ENCODE measurements at regions not wholly inside any gene's neighbourhood (a gene's known extent, or its start where the extent isn't known, plus 50 kb on each side); places are given as distances from the start of the nearest gene placed in this dataset.

- TF ChIP-seq NFYA (IDR thresholded peaks at IDR 0.05; ENCODE audit: borderline replicate concordance, low read depth, low read length) (no peak), RCOR1 (conservative IDR thresholded peaks at IDR 0.05; ENCODE audit: low read depth, low read length) (no peak), ZBTB11 (CRISPR knock-in tag; IDR thresholded peaks at IDR 0.05) (no peak), SRF (IDR thresholded peaks at IDR 0.05; ENCODE audit: low read depth in 2 of 2, low read length in 2 of 2) (no peak), SP1 (IDR thresholded peaks at IDR 0.05; ENCODE audit: low read depth, low read length) (no peak), FOXK2 (IDR thresholded peaks at IDR 0.05) (no peak), CBFB (IDR thresholded peaks at IDR 0.05; ENCODE audit: low read depth) (no peak), SKIL (IDR thresholded peaks at IDR 0.05; ENCODE audit: low read depth, poor library complexity, severe bottlenecking) (no peak), TCF7 (IDR thresholded peaks at IDR 0.05; ENCODE audit: borderline replicate concordance) (no peak), MEF2B (IDR thresholded peaks at IDR 0.05; ENCODE audit: partially characterized antibody, poor library complexity, severe bottlenecking) (no peak), PKNOX1 (IDR thresholded peaks at IDR 0.05) (no peak), BACH1 (IDR thresholded peaks at IDR 0.05; ENCODE audit: borderline replicate concordance) (no peak), EGR1 (IDR thresholded peaks at IDR 0.05; ENCODE audit: borderline replicate concordance in 1 of 2, low read depth in 2 of 2, low read length in 2 of 2) (0 out of 3 replicates have a peak, but pooled peaks of 1 of the 2 experiments have one; percentile 6), BMI1 (IDR thresholded peaks at IDR 0.05; ENCODE audit: borderline replicate concordance) (no peak)
- TF ChIP-seq, protein P1, sequence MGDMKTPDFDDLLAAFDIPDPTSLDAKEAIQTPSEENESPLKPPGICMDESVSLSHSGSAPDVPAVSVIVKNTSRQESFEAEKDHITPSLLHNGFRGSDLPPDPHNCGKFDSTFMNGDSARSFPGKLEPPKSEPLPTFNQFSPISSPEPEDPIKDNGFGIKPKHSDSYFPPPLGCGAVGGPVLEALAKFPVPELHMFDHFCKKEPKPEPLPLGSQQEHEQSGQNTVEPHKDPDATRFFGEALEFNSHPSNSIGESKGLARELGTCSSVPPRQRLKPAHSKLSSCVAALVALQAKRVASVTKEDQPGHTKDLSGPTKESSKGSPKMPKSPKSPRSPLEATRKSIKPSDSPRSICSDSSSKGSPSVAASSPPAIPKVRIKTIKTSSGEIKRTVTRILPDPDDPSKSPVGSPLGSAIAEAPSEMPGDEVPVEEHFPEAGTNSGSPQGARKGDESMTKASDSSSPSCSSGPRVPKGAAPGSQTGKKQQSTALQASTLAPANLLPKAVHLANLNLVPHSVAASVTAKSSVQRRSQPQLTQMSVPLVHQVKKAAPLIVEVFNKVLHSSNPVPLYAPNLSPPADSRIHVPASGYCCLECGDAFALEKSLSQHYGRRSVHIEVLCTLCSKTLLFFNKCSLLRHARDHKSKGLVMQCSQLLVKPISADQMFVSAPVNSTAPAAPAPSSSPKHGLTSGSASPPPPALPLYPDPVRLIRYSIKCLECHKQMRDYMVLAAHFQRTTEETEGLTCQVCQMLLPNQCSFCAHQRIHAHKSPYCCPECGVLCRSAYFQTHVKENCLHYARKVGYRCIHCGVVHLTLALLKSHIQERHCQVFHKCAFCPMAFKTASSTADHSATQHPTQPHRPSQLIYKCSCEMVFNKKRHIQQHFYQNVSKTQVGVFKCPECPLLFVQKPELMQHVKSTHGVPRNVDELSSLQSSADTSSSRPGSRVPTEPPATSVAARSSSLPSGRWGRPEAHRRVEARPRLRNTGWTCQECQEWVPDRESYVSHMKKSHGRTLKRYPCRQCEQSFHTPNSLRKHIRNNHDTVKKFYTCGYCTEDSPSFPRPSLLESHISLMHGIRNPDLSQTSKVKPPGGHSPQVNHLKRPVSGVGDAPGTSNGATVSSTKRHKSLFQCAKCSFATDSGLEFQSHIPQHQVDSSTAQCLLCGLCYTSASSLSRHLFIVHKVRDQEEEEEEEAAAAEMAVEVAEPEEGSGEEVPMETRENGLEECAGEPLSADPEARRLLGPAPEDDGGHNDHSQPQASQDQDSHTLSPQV (IDR thresholded peaks at IDR 0.05), result no peak
- TF ChIP-seq, protein P2, sequence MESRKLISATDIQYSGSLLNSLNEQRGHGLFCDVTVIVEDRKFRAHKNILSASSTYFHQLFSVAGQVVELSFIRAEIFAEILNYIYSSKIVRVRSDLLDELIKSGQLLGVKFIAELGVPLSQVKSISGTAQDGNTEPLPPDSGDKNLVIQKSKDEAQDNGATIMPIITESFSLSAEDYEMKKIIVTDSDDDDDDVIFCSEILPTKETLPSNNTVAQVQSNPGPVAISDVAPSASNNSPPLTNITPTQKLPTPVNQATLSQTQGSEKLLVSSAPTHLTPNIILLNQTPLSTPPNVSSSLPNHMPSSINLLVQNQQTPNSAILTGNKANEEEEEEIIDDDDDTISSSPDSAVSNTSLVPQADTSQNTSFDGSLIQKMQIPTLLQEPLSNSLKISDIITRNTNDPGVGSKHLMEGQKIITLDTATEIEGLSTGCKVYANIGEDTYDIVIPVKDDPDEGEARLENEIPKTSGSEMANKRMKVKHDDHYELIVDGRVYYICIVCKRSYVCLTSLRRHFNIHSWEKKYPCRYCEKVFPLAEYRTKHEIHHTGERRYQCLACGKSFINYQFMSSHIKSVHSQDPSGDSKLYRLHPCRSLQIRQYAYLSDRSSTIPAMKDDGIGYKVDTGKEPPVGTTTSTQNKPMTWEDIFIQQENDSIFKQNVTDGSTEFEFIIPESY (IDR thresholded peaks at IDR 0.05), result no peak
Measured at GRCh38 chr17:37844158-37844976, 79.8 kb upstream of the TBC1D3K start (continued).

Measured in GM12878 (cell line).